ENCODE measurements at regions not wholly inside any gene's neighbourhood (a gene's known extent, or its start where the extent isn't known, plus 50 kb on each side); places are given as distances from the start of the nearest gene placed in this dataset.
"Not testable (repeated sequence)": the region's sequence is repeated elsewhere in the genome, so short reads cannot be mapped to it uniquely, and the experiment has no call there.

- DNase-seq (peak; percentile 45), ATAC-seq (peak; percentile 57)
- Mint-ChIP-seq H3K27me3 (peaks cover 14% of the 10 kb centered on the region), H3K9me3 (ENCODE audit: low read depth) (peaks cover 4% of the 10 kb centered on the region), H3K4me3 (no peak overlapping the region), H3K4me1 (no peaks in the 10 kb centered on the region), H3K36me3 (ENCODE audit: low read depth) (no peaks in the 10 kb centered on the region), H3K27ac (no peak overlapping the region)
- POLR2A ChIA-PET = no interaction called here
- intact Hi-C loops (cut with DNase I, micrococcal nuclease) = loop anchor here in 1 of 2 experiments (1.0 to 5.0 kb wide), 3 partner anchors 17 to 611 kb away; no protein-coding TSS in a partner anchor
- CTCF ChIA-PET = interaction anchor here (0.6 to 4.6 kb wide), 33 partner anchors 8 to 1052 kb away, joined by 3 to 59 read pairs (median 4); no protein-coding TSS in a partner anchor
These were observed 73.3 kb downstream of the OTOR start for GRCh38 chr20:16821211-16822089.

- DNase-seq = no peak
- H3K27ac Mint-ChIP-seq = no peak overlapping the region
- POLR2A ChIA-PET = no interaction called here
- intact Hi-C loops (cut with DNase I, micrococcal nuclease) = loop anchor here in 1 of 2 experiments (5.0 kb wide), 1 partner anchor 608 kb away; no protein-coding TSS in a partner anchor
- no peak for ATAC-seq
- CTCF ChIA-PET = interaction anchor here (0.6 to 1.1 kb wide), 2 partner anchors 22 to 28 kb away, joined by 4 read pairs; no protein-coding TSS in a partner anchor
- no peak overlapping the region for H3K4me3 Mint-ChIP-seq
- peaks cover 4% of the 10 kb centered on the region for H3K9me3 Mint-ChIP-seq (ENCODE audit: low read depth)
- H3K36me3 Mint-ChIP-seq (ENCODE audit: low read depth) = no peaks in the 10 kb centered on the region
- H3K27me3 Mint-ChIP-seq = peaks cover 14% of the 10 kb centered on the region
- H3K4me1 Mint-ChIP-seq = no peaks in the 10 kb centered on the region
These were observed 76.5 kb downstream of the OTOR start for GRCh38 chr20:16824664-16825063.

- Mint-ChIP-seq H3K27me3 (peaks cover 6% of the 10 kb centered on the region), H3K36me3 (ENCODE audit: low read depth) (no peaks in the 10 kb centered on the region), H3K4me3 (no peak overlapping the region), H3K4me1 (no peaks in the 10 kb centered on the region), H3K9me3 (ENCODE audit: low read depth) (peaks cover 4% of the 10 kb centered on the region), H3K27ac (no peak overlapping the region)
- DNase-seq = no peak
- CTCF ChIA-PET = no interaction called here
- POLR2A ChIA-PET = no interaction called here
- intact Hi-C loops (cut with DNase I, micrococcal nuclease) = no loop called here
- no peak for ATAC-seq
These were observed 80.6 kb downstream of the OTOR start for GRCh38 chr20:16828666-16829305.

GRCh38 chr20:16835690-16836089 is 87.5 kb downstream of the OTOR start:
- DNase-seq; H3K36me3 Mint-ChIP-seq (ENCODE audit: low read depth); H3K4me3 Mint-ChIP-seq; H3K4me1 Mint-ChIP-seq; POLR2A ChIA-PET; intact Hi-C loops (cut with DNase I, micrococcal nuclease); ATAC-seq; H3K27me3 Mint-ChIP-seq; H3K27ac Mint-ChIP-seq; H3K9me3 Mint-ChIP-seq (ENCODE audit: low read depth): not testable (repeated sequence)
- CTCF ChIA-PET = interaction anchor here (0.6 kb wide), 1 partner anchor 74 kb away, joined by 3 read pairs; no protein-coding TSS in a partner anchor

- DNase-seq (no peak), ATAC-seq (no peak)
- no peak overlapping the region for H3K27ac Mint-ChIP-seq
- peaks cover 4% of the 10 kb centered on the region for H3K27me3 Mint-ChIP-seq
- no peak overlapping the region for H3K4me3 Mint-ChIP-seq
- no peaks in the 10 kb centered on the region for H3K4me1 Mint-ChIP-seq
- CTCF ChIA-PET = no interaction called here
- intact Hi-C loops (cut with DNase I, micrococcal nuclease) = no loop called here
- no peaks in the 10 kb centered on the region for H3K36me3 Mint-ChIP-seq (ENCODE audit: low read depth)
- no peaks in the 10 kb centered on the region for H3K9me3 Mint-ChIP-seq (ENCODE audit: low read depth)
- POLR2A ChIA-PET = no interaction called here
These were observed 94.4 kb downstream of the OTOR start for GRCh38 chr20:16842486-16843120.

DNA sequence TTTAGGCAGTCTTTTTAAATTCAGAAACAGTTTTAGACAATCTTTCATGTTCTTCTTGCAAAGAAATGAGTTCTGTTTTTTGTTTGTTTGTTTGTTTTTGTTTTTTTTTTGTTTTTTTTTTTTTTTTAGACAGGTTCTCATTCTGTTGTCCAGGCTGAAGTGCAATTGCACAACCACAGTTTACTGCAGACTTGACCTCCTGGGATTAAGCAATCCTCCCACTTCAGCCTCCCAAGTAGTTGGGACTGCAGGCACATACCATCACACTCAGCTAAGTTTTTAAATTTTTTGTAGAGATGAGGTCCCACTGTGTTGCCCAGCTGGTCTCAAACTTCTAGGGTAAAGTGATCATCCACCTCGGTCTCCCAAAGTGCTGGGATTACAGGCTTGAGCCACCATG is 96.2 kb downstream of the OTOR start:
- Mint-ChIP-seq H3K36me3 (ENCODE audit: low read depth) (no peaks in the 10 kb centered on the region), H3K4me3 (no peak overlapping the region), H3K4me1 (no peaks in the 10 kb centered on the region), H3K27me3 (peaks cover 4% of the 10 kb centered on the region), H3K27ac (no peak overlapping the region), H3K9me3 (ENCODE audit: low read depth) (no peaks in the 10 kb centered on the region)
- ChIA-PET POLR2A (no interaction called here), CTCF (interaction anchor here (0.8 kb wide), 1 partner anchor 22 kb away, joined by 4 read pairs; no protein-coding TSS in a partner anchor)
- DNase-seq (no peak), ATAC-seq (no peak)
- intact Hi-C loops (cut with DNase I, micrococcal nuclease) = no loop called here

- ATAC-seq (no peak), DNase-seq (no peak)
- Mint-ChIP-seq H3K27me3 (peaks cover 2% of the 10 kb centered on the region), H3K36me3 (ENCODE audit: low read depth) (no peaks in the 10 kb centered on the region), H3K9me3 (ENCODE audit: low read depth) (no peaks in the 10 kb centered on the region), H3K4me3 (no peak overlapping the region), H3K27ac (no peak overlapping the region), H3K4me1 (no peaks in the 10 kb centered on the region)
- ChIA-PET POLR2A (no interaction called here), CTCF (interaction anchor here (0.6 to 2.6 kb wide), 3 partner anchors 20 to 326 kb away, joined by 3 to 7 read pairs (median 3); no protein-coding TSS in a partner anchor)
- intact Hi-C loops (cut with DNase I, micrococcal nuclease) = no loop called here
These were observed 97.8 kb downstream of the OTOR start for GRCh38 chr20:16846006-16846405.

GRCh38 chr20:16848061-16848460 is 99.9 kb downstream of the OTOR start:
- Mint-ChIP-seq H3K9me3 (ENCODE audit: low read depth) (no peaks in the 10 kb centered on the region), H3K27ac (no peak overlapping the region), H3K4me3 (no peak overlapping the region), H3K36me3 (ENCODE audit: low read depth) (no peaks in the 10 kb centered on the region), H3K27me3 (no peaks in the 10 kb centered on the region), H3K4me1 (no peaks in the 10 kb centered on the region)
- POLR2A ChIA-PET = no interaction called here
- CTCF ChIA-PET = interaction anchor here (1.4 kb wide), 1 partner anchor 10 kb away, joined by 3 read pairs; no protein-coding TSS in a partner anchor
- no peak for ATAC-seq
- no peak for DNase-seq
- intact Hi-C loops (cut with DNase I, micrococcal nuclease) = no loop called here

DNA sequence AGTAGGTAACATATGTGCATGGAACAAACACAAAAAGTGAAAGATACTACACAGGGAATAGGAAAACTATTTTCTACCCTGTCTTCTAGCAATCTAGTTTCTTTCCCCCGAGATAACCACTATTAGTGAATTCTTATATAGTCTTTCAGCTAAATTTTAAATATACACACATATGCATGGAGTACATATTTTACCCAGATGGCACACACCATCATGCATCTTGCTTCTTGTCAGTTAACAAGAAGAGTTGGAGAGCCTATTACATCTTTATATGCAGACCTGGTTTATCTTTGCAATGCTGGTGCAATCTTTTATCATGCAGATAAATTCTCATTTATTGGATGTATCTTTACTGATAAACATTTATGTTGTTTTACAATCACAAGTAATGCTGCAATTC is 100.4 kb downstream of the OTOR start:
- CTCF ChIA-PET = no interaction called here
- no peaks in the 10 kb centered on the region for H3K9me3 Mint-ChIP-seq (ENCODE audit: low read depth)
- no peak overlapping the region for H3K27ac Mint-ChIP-seq

DNA sequence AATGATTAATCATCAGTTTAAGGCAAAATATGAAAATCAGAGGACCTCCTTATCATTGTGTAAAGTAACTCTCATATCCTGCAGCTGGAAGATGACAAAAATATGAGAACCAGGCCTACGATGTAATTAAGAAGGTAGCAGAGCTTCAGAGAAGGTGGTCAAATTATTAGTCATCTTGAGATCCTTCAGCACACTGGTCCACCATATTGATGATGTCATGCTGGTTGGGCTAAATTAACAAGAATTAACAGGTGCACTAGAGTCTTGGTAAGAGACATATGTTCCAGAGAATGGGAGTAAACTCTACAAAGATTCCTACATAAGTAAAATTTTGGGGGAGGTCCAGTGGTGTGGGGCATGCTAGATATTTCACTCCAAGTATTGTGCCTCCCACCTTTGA is 112.8 kb downstream of the OTOR start:
- ChIA-PET POLR2A (no interaction called here), CTCF (no interaction called here)
- peaks cover 4% of the 10 kb centered on the region for H3K9me3 Mint-ChIP-seq (ENCODE audit: low read depth)
- intact Hi-C loops (cut with DNase I, micrococcal nuclease) = no loop called here
- H3K36me3 Mint-ChIP-seq (ENCODE audit: low read depth) = no peaks in the 10 kb centered on the region
- DNase-seq (no peak), ATAC-seq (no peak)
- H3K4me1 Mint-ChIP-seq = no peaks in the 10 kb centered on the region
- no peak overlapping the region for H3K27ac Mint-ChIP-seq
- H3K27me3 Mint-ChIP-seq = peaks cover 16% of the 10 kb centered on the region
- no peak overlapping the region for H3K4me3 Mint-ChIP-seq

More for the DNA sequence above, 100.4 kb downstream of the OTOR start:
- Mint-ChIP-seq H3K4me1 (no peaks in the 10 kb centered on the region), H3K36me3 (ENCODE audit: low read depth) (no peaks in the 10 kb centered on the region), H3K27me3 (no peaks in the 10 kb centered on the region), H3K4me3 (no peak overlapping the region)
- ATAC-seq = no peak
- intact Hi-C loops (cut with DNase I, micrococcal nuclease) = no loop called here
- POLR2A ChIA-PET = no interaction called here
- DNase-seq = no peak

- Mint-ChIP-seq H3K36me3 (ENCODE audit: low read depth) (no peaks in the 10 kb centered on the region), H3K27ac (no peak overlapping the region), H3K4me3 (no peak overlapping the region), H3K27me3 (peaks cover 11% of the 10 kb centered on the region), H3K9me3 (ENCODE audit: low read depth) (peaks cover 4% of the 10 kb centered on the region), H3K4me1 (no peaks in the 10 kb centered on the region)
- intact Hi-C loops (cut with DNase I, micrococcal nuclease) = no loop called here
- ChIA-PET POLR2A (no interaction called here), CTCF (interaction anchor here (0.6 kb wide), 1 partner anchor 862 kb away, joined by 3 read pairs; no protein-coding TSS in a partner anchor)
- DNase-seq = no peak
- no peak for ATAC-seq
These were observed 113.5 kb downstream of the OTOR start for GRCh38 chr20:16861708-16862107.
